Fibroblast of lung (primary cell): ENCODE measurements at regions not wholly inside any gene's neighbourhood (a gene's known extent, or its start where the extent isn't known, plus 50 kb on each side); places are given as distances from the start of the nearest gene placed in this dataset.

Experiments used
- DNase-seq, 2 donors: peaks; one replicate each; pipeline versions ENCODE4 v3.0.0 to v3.0.0-alpha.2; 2010; ENCODE audit warnings: low read depth in 2 of 2
- H2AFZ ChIP-seq: 2 replicates; pipeline ENCODE4 v1.5.1; 2012; ENCODE audit warnings: low read length, control low read depth, inconsistent platforms
- H3K27ac ChIP-seq: 2 replicates; pipeline ENCODE4 v1.5.1; 2011; ENCODE audit warnings: low read length, control low read depth; ENCODE audit not compliant: insufficient read depth
- H3K27me3 ChIP-seq: 2 replicates; pipeline ENCODE4 v1.5.1; 2011; ENCODE audit warnings: mild to moderate bottlenecking, low read length; ENCODE audit not compliant: control insufficient read depth, insufficient read depth
- H3K36me3 ChIP-seq: 2 replicates; pipeline ENCODE4 v1.5.1; 2011; ENCODE audit warnings: low read length; ENCODE audit not compliant: control insufficient read depth, insufficient read depth
- H3K4me1 ChIP-seq: 2 replicates; pipeline ENCODE4 v1.5.1; 2011; ENCODE audit warnings: low read length; ENCODE audit not compliant: control insufficient read depth, insufficient read depth; ENCODE audit errors: extremely low read depth
- H3K4me2 ChIP-seq: 2 replicates; pipeline ENCODE4 v1.5.1; 2011; ENCODE audit warnings: low read length, control low read depth; ENCODE audit not compliant: insufficient read depth; ENCODE audit errors: extremely low read depth
- H3K4me3 ChIP-seq, 4 experiments: fragments of 200-600 bp in 1 of 4; sonication (generic) in 1 of 4; replicated peaks in 1 of 4; 2 replicates each; pipeline ENCODE4 v1.5.1; 2011 to 2016; ENCODE audit warnings: low read length in 4 of 4, low read depth in 3 of 4, mild to moderate bottlenecking in 3 of 4, control low read depth in 2 of 4, inconsistent platforms in 1 of 4, mixed read lengths in 1 of 4; ENCODE audit not compliant: insufficient read depth in 1 of 4; ENCODE audit errors: control extremely low read depth in 1 of 4
- H3K79me2 ChIP-seq: 2 replicates; pipeline ENCODE4 v1.5.1; 2012; ENCODE audit warnings: mild to moderate bottlenecking, low read length, inconsistent platforms; ENCODE audit not compliant: control insufficient read depth, insufficient read depth
- H3K9ac ChIP-seq: 2 replicates; pipeline ENCODE4 v1.5.1; 2011; ENCODE audit warnings: mild to moderate bottlenecking, low read length, control low read depth; ENCODE audit not compliant: insufficient read depth
- H3K9me3 ChIP-seq: 2 replicates; pipeline ENCODE4 v1.5.1; 2012; ENCODE audit warnings: low read depth, low read length; ENCODE audit not compliant: control insufficient read depth, insufficient read depth
- H4K20me1 ChIP-seq: 2 replicates; pipeline ENCODE4 v1.5.1; 2011; ENCODE audit warnings: low read length; ENCODE audit not compliant: control insufficient read depth, insufficient read depth; ENCODE audit errors: extremely low read depth
- EZH2 ChIP-seq: IDR thresholded peaks from 2 replicates; pipeline ENCODE4 v1.5.1; 2012; ENCODE audit warnings: low read length, control low read depth, mild to moderate bottlenecking; ENCODE audit errors: missing control alignments
- TF ChIP-seq, protein P1 (sequence below), 2 donors: IDR thresholded peaks in 1 of 2; conservative IDR thresholded peaks in 1 of 2; 1 replicate in 1 of 2; 2 replicates in 1 of 2; pipeline ENCODE4 v1.5.1; 2011 to 2012; ENCODE audit warnings: low read length in 2 of 2, control low read depth in 1 of 2, inconsistent platforms in 1 of 2, low read depth in 1 of 2, mild to moderate bottlenecking in 1 of 2

DNA sequence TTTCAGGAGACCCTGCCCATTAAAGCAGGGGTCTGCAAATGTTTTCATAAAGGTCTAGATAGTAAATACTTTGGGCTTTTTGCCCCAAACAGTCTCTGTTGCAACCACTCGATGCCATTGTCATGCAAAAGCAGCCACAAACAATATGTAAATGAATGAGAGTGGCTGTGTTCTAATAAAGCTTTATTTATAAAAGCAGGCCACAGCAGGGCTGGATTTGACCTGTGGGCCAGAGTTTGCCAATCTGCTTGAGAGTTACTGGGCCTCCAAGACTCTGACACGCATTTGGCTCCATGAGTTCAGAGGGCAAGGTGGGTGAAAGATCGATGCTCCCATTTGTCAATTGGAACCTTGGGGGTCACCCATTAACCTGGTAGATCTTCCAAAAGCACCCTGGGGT, 217.3 kb upstream of the SDK2 start:
- Histone ChIP-seq H3K36me3 (no peaks in the 10 kb centered on the region), H3K4me1 (no peaks in the 10 kb centered on the region), H3K27me3 (no peaks in the 10 kb centered on the region), H4K20me1 (no peaks in the 10 kb centered on the region), H3K9me3 (no peaks in the 10 kb centered on the region), H3K4me3 (no peak overlapping the region), H2AFZ (no peak overlapping the region), H3K27ac (no peak overlapping the region), H3K9ac (no peak overlapping the region), H3K79me2 (no peaks in the 10 kb centered on the region), H3K4me2 (no peak overlapping the region)
- no peak for TF ChIP-seq EZH2
- TF ChIP-seq, protein P1, sequence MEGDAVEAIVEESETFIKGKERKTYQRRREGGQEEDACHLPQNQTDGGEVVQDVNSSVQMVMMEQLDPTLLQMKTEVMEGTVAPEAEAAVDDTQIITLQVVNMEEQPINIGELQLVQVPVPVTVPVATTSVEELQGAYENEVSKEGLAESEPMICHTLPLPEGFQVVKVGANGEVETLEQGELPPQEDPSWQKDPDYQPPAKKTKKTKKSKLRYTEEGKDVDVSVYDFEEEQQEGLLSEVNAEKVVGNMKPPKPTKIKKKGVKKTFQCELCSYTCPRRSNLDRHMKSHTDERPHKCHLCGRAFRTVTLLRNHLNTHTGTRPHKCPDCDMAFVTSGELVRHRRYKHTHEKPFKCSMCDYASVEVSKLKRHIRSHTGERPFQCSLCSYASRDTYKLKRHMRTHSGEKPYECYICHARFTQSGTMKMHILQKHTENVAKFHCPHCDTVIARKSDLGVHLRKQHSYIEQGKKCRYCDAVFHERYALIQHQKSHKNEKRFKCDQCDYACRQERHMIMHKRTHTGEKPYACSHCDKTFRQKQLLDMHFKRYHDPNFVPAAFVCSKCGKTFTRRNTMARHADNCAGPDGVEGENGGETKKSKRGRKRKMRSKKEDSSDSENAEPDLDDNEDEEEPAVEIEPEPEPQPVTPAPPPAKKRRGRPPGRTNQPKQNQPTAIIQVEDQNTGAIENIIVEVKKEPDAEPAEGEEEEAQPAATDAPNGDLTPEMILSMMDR (conservative IDR thresholded peaks at IDR 0.05 in 1 of 2, IDR thresholded peaks at IDR 0.05 in 1 of 2; ENCODE audit: low read depth in 1 of 2, low read length in 2 of 2) = no peak
- no peak for DNase-seq

DNA sequence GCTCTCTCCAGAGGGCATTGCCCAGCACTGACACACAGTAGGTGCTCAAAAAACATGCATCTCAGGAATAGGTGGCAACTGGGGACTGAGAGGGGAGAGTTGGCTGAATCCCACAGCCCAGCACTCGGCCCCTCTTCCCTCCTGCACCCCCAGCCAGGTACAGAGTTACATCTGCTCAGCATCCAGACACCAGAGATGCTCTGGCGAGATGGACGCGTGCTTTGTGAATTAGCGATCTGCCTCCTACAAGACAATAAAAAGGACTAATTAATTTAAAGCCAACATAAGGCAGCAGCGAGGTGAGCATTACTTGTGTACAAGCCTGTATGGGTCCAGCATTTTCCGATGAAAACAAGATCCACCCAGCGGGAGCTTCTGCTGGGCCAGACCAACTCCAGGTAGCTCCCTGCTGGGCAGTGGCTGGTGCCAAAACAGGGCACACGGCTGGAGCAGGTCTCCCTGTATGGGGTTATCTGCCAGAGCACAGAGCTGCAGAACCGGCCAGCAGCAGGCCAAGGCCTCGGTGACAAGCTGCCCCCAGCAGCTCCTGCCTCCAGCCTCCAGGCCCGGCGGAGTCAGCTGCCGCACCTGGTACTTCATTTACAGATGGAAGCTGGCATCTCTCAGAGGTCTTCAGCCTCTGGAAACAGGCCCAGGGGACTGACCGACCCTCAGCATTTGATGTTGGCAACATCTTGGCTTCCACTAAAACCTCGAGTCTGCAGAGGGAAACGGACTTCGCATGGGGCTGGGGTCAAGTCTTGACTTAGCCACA, 219.7 kb upstream of the SDK2 start:
- TF ChIP-seq, protein P1 (conservative IDR thresholded peaks at IDR 0.05 in 1 of 2, IDR thresholded peaks at IDR 0.05 in 1 of 2; ENCODE audit: low read depth in 1 of 2, low read length in 2 of 2) = no peak
- no peak for TF ChIP-seq EZH2
- Histone ChIP-seq H3K79me2 (no peaks in the 10 kb centered on the region), H3K9me3 (no peaks in the 10 kb centered on the region), H3K4me1 (no peaks in the 10 kb centered on the region), H3K36me3 (no peaks in the 10 kb centered on the region), H3K9ac (no peak overlapping the region), H3K4me3 (no peak overlapping the region), H3K4me2 (no peak overlapping the region), H2AFZ (no peak overlapping the region), H4K20me1 (no peaks in the 10 kb centered on the region), H3K27ac (no peak overlapping the region), H3K27me3 (no peaks in the 10 kb centered on the region)
- DNase-seq = no peak

- no peaks in the 10 kb centered on the region for H3K36me3 ChIP-seq
- no peak for TF ChIP-seq EZH2
- TF ChIP-seq, protein P1 (conservative IDR thresholded peaks at IDR 0.05 in 1 of 2, IDR thresholded peaks at IDR 0.05 in 1 of 2; ENCODE audit: low read depth in 1 of 2, low read length in 2 of 2) = no peak
- no peaks in the 10 kb centered on the region for H3K27me3 ChIP-seq
- no peaks in the 10 kb centered on the region for H4K20me1 ChIP-seq
- no peak overlapping the region for H3K4me2 ChIP-seq
- no peaks in the 10 kb centered on the region for H3K9me3 ChIP-seq
- no peak overlapping the region for H3K27ac ChIP-seq
- H3K4me3 ChIP-seq = no peak overlapping the region
- H3K79me2 ChIP-seq = no peaks in the 10 kb centered on the region
- no peak overlapping the region for H3K9ac ChIP-seq
- H3K4me1 ChIP-seq = no peaks in the 10 kb centered on the region
- no peak overlapping the region for H2AFZ ChIP-seq
- DNase-seq = no peak
Observed at GRCh38 chr17:73865831-73866230, 221.6 kb upstream of the SDK2 start.
